GM21737 (cell line): ENCODE measurements at regions not wholly inside any gene's neighbourhood (a gene's known extent, or its start where the extent isn't known, plus 50 kb on each side); places are given as distances from the start of the nearest gene placed in this dataset.
"Not testable (repeated sequence)": the region's sequence is repeated elsewhere in the genome, so short reads cannot be mapped to it uniquely, and the experiment has no call there.

Experiments
- ATAC-seq: cut with Tn5 transposase; IDR thresholded peaks from one replicate; pipeline ENCODE4 v1.9.1; 2021; ENCODE audit warnings: mild to moderate bottlenecking, moderate library complexity; ENCODE audit not compliant: unreplicated experiment

- ATAC-seq: no peak
Measured at GRCh38 chr14:44453433-44454171, 53.5 kb downstream of the FSCB start.

GRCh38 chr14:44450232-44450631 lies 56.9 kb downstream of the FSCB start:
- not testable (repeated sequence) for ATAC-seq

- no peak for ATAC-seq
Measured at GRCh38 chr14:44449680-44450079, 57.4 kb downstream of the FSCB start.

GRCh38 chr14:44448951-44449358 lies 58.1 kb downstream of the FSCB start:
- ATAC-seq: no peak

GRCh38 chr14:44446965-44447364 lies 60.1 kb downstream of the FSCB start:
- no peak for ATAC-seq

DNA sequence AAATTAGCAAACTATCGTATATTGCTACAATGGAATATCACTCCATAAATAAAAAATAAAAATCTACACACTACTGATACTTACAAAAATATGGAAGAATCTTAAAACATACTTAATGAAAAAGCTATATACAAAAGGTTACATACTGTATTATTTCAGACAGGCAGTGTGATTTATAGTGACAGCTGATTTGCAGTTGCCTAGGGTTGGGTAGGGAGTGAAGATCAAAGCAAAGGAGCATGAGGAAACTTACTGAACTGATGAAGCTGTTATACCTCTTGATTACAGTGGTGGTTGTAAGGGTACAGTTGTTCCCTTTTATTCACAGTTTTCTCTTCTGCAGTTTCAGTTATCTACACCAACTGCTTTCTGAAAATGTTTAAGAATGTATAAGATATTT lies 62.6 kb downstream of the FSCB start:
- no peak for ATAC-seq

GRCh38 chr14:44438936-44439335 lies 68.1 kb downstream of the FSCB start:
- ATAC-seq: no peak

GRCh38 chr14:44438221-44438620 lies 68.9 kb downstream of the FSCB start:
- ATAC-seq: no peak

GRCh38 chr14:44436458-44436857 lies 70.6 kb downstream of the FSCB start:
- ATAC-seq: no peak

DNA sequence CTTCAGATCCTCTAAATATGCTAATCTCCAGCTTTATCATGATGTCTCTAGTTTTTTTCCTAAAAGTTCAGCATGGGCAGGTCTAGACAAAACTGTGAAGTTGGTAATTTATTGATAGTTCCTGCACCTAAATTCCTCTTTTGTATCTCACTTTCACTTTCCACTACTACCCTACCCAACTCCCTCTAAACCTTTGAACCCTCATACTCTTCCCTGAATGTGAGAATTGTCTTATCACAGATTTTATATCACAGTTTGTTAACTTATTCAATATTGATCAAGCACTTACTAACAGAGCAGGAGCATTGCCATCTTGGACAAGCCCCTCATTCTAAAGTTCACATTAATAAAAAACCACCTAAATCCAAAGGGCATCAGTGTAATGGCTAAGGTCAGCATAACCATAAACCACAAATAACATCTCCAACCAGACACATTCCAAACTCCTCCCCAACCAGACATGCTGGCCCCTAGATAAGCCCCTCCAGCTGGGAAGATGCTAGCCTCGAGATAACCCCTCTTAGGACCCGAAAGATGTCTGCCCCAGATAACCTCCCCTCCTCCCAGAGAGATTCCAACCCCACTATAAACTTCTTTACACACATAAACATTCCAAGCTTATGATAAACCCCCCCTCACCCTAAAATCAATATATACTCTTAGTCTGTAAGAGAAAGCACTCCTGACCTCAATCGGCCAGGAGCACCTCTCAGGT lies 78.7 kb downstream of the FSCB start:
- no peak for ATAC-seq

DNA sequence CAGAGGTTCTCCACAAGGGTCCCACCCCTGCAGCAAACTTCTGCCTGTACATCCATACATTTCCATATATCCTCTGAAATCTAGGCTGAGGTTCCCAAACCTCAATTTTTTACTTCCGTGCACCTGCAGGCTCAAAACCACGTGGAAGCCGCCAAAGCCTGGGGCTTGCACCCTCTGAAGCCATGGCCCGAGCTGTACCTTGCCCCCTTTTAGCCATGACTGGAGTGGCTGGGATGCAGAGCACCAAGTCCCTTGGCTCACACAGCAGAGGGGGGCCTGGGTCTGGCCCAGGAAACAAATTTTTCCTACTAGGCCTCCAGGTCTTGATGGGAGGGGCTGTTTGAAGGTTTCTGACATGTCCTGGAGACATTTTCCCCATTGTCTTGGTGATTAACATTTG lies 84.4 kb downstream of the FSCB start:
- no peak for ATAC-seq

DNA sequence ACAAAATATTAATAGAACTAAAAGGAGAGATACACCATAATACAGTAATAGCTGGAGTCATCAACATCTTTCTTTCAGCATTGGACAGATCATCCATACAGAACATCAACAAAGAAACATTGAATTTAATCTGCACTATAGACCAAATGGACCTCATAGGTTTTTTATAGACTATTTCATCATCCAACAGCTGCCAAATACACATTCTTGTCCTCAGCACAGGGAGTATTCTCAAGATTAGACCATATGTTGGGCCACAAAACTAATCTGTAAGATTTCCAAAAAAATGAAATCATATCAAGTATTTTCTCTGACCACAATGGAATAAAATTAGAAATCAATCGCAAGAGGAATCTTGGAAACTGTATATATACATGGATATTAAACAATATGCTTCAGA lies 86.9 kb downstream of the FSCB start:
- ATAC-seq: no peak

GRCh38 chr14:44418856-44419255 lies 88.2 kb downstream of the FSCB start:
- no peak for ATAC-seq

GRCh38 chr14:44417809-44418208 lies 89.3 kb downstream of the FSCB start:
- no peak for ATAC-seq

GRCh38 chr14:44414646-44415045 lies 92.4 kb downstream of the FSCB start:
- no peak for ATAC-seq

GRCh38 chr14:44412858-44413569 lies 94.1 kb downstream of the FSCB start:
- ATAC-seq: no peak

- no peak for ATAC-seq
Measured at GRCh38 chr14:44405011-44405486, 102.0 kb downstream of the FSCB start.

GRCh38 chr14:44404599-44404998 lies 102.5 kb downstream of the FSCB start:
- no peak for ATAC-seq

GRCh38 chr14:44404036-44404435 lies 103.0 kb downstream of the FSCB start:
- no peak for ATAC-seq

DNA sequence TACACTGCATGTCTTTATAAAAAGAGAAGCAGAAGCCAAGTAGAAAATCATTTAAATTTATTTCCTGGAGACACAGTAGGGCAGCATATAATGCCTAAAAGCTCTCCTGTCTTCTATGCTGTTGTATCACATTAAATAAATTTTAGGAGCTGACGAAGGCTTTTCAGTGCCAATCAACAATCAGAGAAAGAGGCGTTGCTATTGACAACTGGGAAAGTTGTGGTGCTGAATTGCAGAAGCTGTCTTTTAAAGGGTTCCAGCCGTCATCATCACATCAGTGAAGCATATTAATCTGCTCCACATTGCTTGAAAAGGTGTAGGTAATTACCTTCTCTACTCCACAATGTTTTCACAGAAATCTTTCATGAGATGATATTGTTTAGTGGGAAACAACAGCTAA lies 103.9 kb downstream of the FSCB start:
- no peak for ATAC-seq

DNA sequence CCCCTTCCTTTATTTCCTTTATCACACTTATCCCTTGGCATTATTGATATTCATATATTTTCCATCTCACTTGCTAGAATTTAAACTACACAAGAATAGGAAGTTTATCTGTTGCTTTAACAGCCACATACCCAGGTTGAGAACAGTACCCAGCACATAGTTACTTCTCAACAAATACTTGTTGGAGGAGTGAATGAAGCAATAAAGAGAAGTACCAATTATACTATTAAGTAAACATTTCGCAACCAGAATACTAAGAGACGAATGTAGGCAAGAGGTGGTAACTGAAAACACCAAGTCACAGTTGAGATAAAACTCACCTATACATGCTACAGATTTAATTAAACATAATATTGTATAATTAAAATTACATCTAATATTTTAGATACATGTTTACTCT lies 110.9 kb downstream of the FSCB start:
- no peak for ATAC-seq

DNA sequence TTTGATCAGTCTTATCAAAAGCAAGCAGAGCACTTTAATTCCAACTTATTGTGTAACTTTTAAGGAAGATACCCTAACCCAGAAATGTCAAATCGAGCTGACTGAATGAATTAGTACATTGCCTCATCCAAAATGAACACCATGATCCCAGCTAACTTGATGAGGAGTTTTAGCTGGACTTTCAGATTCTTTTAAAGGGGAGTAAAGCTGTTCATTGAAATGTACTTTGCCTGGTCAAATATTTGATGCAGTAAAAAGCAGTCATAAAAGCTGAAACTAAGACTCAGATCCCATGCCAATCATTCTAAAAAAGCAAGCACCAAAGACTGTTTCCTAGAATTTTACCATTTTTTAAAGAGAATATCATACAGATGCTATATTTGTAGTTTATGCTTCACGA lies 114.1 kb downstream of the FSCB start:
- ATAC-seq: no peak
